Loucy (cell line): ENCODE measurements at regions not wholly inside any gene's neighbourhood (a gene's known extent, or its start where the extent isn't known, plus 50 kb on each side); places are given as distances from the start of the nearest gene placed in this dataset.

ENCODE experiments used
- EZH2phosphoT487 ChIP-seq: fragments of 200-600 bp; IDR thresholded peaks from 2 replicates; pipeline ENCODE4 v1.6.1; 2018; ENCODE audit warnings: antibody characterized with exemption, mild to moderate bottlenecking, moderate library complexity, borderline replicate concordance
- TF ChIP-seq, protein P1 (sequence below): fragments of 200-600 bp; sonication (generic); conservative IDR thresholded peaks from 2 replicates; pipeline ENCODE4 v1.5.1; 2014; ENCODE audit warnings: mild to moderate bottlenecking, antibody characterized with exemption, low read length

DNA sequence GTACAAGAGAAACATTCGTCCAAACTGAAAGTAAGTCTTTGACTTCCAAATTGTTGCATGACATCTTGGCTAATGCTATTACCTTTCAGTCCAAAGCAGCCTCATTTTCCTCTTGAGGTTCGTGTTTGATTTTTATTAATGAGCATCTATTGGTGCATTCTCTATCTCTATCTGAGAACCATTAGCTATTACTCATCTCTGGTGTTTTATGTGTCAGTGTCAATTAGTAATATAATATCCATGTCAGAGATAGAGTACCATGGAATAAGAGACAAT lies 388.1 kb upstream of the GOT2 start:
- TF ChIP-seq, protein P1, sequence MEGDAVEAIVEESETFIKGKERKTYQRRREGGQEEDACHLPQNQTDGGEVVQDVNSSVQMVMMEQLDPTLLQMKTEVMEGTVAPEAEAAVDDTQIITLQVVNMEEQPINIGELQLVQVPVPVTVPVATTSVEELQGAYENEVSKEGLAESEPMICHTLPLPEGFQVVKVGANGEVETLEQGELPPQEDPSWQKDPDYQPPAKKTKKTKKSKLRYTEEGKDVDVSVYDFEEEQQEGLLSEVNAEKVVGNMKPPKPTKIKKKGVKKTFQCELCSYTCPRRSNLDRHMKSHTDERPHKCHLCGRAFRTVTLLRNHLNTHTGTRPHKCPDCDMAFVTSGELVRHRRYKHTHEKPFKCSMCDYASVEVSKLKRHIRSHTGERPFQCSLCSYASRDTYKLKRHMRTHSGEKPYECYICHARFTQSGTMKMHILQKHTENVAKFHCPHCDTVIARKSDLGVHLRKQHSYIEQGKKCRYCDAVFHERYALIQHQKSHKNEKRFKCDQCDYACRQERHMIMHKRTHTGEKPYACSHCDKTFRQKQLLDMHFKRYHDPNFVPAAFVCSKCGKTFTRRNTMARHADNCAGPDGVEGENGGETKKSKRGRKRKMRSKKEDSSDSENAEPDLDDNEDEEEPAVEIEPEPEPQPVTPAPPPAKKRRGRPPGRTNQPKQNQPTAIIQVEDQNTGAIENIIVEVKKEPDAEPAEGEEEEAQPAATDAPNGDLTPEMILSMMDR: no peak
- no peak for TF ChIP-seq EZH2phosphoT487
